ENCODE measurements at regions not wholly inside any gene's neighbourhood (a gene's known extent, or its start where the extent isn't known, plus 50 kb on each side); places are given as distances from the start of the nearest gene placed in this dataset.

DNA sequence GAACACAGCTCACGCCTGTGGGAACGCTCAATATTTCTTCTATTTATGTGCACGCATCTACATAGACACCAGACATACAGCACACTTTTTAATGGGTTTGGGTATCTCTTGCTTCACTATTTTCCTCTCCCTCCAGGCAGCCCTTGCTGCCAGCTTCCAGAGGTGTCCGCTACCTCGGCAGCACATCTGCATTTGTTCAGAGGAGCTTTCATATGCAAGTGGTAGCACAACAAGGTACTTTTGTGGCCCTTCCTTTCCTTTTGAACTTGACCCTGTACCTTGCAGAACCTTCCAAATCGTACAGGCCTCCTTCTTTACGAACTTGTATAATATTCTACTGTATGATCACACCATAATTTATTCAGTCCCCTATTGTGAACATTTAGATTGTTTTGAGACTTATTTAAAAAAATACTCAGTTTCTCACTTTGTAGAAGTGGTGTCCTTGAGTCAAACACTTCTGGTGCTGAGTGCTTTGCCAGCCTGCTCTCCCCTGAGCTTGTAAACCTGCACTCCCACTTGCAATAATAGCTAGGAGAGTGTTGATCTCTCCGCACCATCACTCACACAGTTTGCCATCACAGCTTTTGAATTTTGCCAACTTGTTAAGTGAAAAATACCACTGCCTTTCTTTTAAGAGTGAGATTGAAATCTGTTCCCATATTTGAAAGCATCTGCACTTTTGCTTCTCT is 106.0 kb upstream of the ZNF32 start:
- DNase-seq = no peak

DNA sequence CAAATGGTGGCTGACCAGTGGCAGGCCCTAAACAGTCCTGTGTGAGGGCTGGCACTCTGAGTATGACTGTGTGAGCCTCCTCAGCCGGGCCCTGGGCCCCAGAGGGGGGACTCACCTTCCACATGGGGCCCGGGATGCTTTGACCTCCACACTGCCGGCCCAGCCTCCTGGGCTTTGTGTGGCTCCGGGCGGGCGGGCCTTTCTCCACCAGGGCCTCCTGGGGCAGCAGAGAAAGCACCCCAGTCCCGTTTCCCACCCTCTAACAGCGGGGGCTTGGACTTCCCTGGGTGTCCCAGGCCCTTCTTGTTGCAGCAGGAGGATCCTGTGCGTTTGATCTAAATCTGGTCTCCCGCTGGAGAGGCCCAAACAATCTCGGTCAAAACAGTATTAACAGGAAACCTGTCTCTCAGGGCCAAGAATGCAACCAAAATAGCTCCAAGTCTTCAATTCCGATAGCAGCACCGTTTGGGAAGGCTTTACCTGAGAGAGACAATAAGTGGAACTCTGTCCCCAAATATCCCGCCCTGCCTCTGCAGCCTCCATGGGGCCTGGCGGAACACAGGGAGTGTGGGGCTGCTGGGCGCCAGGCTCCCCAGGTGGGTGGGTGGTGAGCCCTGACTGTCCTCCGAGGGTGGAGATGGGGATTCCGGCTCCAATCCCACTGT is 104.8 kb upstream of the ZNF32 start:
- no peak for DNase-seq

DNA sequence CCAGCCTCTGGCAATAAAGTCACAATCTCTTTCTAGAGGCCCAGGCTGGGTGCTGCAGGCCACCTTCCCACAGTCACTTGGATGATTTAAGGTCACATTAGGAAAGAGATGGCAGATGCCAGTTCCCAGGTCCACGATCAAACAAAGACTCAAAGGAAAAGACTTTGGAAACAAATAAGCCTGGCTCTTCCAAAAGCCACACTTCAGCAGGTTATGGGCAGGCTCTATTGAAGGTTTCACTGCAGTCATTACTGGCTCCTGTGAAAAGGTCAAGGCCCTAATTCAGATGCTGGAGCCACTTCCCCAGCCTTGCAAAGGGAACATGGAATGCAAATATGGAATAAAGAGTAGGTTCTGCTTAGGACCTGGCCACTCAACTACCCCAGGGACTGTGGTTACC is 104.0 kb upstream of the ZNF32 start:
- no peak for DNase-seq

DNA sequence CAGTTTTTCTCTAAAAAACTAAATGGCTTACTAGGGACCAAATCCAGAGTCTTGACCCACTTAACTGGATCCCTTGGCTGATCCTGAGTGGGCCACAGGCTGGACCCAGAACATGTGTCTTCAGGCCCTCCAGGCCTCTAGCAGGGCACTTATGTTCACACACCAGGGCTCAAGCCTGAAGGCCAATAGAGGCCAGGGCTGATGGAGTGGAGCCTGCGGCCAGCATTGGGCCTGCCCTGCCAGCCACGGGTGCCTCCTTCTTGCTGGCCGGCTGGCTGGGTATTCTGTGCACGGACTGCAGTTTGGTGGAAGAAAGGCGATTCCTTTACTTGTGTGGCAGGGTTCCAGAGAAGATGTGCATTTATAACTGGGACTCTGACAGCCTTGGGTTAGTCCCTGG is 103.0 kb upstream of the ZNF32 start:
- DNase-seq = no peak

DNA sequence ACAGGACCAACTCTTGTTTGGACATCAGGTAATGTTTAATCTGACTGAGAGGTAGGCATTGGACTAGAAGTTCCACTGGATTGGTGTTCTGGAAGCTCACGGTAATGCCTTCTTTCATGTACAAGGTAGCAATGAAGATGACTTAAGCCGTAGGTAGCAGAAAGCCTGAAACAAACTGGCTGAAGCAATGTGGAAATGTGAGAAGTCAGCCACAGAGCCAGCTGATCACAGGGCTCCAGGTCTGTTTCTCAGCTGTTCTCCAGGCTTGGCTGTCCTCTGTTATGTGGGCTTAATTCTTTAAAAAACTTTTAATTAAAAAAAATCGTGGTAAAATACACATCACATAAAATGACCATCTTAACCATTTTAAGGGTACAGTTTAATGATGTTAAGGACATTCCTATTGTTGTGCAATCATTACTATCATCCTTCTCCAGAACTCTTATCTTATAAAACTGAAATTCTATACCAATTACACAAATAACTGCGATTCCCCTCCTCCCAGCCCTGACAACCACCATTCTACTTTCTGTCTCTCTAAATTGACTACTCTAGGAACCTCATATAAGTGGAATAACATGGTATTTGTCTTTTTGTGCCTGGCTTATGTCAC is 101.4 kb upstream of the ZNF32 start:
- DNase-seq = no peak

DNA sequence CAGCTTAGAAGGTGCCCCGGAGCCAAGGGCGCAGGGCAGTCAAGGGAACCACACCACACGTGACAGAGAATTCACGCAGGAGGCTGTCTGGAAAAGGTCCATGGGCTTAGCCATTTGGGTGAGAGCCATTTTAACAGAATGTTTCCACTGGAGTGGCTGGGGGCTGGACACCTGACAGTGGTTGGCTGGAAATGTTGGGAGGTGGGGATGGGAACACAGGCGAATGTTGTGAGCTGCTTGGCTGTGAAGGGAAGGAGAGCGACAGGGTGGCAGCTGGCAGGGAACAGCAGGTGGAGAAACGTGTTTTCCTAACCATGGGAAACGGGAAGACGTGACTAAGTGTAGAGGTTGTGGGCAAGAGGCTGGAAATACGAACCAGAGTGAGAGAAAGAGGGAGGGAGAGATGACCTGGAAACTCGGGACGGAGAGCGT is 100.5 kb upstream of the ZNF32 start:
- DNase-seq = no peak

DNA sequence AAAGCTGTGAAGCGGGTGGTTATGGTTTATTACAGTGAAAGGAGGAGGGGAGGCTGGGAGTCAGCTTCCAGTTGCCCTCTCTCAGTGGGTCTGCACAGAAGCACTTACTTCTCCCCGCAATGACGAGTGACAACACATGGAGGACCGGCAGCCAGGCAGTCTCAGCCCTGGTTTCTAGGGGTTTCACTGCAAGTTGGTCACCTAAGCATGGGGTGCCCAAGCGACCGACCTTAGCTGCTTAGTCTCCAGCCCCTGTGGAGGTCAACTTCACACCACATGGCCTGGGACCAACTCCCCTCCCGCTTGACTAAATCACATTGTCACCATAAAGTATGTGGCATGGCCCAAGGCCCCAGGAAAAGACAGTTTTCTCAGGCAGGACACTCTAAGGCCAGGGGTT is 99.9 kb upstream of the ZNF32 start:
- DNase-seq = no peak

DNA sequence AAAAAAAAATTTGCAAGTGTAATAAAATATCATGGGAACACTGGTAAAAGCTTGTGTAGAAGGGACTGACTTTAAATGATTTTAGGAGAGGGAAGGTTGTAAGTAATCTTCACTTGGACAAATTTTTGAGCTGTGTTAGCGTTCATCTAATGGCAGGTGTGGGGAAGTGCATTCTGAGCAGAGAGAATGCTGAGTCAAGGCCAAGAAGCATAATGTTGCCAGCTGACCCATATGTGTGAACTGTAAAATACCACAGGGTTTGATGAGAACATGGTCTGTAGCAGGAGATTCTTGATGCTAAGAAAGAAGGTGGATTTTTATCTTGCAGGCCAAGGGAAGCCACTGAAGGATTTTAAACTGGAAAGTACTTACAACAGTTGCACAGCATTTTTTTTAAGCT is 98.2 kb upstream of the ZNF32 start:
- no peak for DNase-seq

DNA sequence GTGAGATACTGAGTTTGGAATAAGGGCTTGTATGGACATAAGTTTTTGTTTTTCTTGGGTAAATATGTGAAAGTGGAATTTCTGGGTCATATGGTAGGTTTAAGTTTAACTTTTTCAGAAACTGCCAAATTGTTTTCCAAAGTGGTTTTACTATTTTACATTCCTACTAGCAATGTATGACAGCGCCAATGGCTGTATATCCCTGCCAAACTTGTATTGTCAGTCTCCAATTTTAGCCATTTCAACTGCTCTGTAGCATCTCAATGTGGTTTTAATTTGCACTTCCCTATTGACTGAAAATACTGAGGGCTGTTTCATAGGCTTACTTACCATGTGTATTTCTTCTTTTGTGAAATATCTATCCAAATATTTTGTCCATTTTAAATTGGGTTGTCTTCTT is 90.5 kb upstream of the ZNF32 start:
- no peak for DNase-seq

DNA sequence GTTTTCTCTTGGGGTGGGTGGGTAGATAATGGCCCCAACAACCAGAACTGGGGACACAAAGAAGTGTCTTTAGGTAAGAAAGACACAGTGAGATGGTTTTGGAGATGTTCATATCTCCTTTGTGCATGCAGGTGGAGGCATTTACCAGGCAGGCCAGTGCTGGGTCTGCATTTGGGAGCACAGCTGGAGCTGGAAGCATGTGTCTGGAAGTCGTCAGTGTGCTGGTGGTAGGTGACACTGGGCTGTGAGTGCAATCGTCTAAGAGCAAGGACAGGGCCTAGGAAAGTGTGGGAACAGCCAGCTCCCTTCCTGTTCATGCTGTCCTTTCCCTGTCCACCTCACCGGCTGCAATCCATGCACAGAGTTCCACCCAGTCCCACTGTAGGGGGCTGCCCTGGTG is 88.3 kb upstream of the ZNF32 start:
- DNase-seq = no peak

DNA sequence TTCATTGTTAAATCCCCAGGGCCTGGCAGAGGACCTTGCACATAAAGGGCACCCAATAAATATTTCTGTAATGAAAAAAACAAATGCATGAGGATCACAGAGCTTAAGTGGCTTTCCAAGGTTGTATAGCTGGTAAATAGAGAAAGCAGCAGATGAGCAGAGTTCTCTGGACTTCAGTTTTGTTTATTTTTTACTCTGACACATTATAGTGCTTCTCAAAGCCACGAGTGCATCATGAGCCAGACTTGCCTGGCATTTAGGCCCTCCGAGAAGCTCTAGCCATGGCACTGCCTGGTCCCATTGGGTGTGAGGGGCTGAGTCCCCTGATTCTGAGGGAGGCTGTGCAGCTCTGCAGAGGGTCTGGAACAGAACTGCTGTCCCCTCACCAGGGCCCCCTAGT is 87.2 kb upstream of the ZNF32 start:
- DNase-seq = no peak

DNA sequence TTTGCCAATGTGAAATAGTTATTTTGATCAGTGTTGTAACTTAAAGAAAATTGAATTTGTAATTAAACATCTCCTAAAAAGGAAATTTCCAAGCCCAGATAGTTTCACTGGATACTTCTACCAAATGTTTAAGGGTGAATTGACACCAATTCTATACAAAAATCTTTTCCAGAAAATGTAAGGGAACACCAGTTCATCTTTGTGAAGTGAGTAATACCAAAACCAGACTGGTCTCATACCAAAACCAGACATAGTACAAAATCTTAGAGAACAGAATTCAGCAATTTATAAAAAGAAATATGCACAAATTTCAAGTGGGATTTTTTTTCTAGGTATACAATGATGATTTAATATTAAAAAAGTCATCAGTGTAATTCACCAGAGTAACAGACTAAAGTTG is 86.0 kb upstream of the ZNF32 start:
- DNase-seq = no peak

DNA sequence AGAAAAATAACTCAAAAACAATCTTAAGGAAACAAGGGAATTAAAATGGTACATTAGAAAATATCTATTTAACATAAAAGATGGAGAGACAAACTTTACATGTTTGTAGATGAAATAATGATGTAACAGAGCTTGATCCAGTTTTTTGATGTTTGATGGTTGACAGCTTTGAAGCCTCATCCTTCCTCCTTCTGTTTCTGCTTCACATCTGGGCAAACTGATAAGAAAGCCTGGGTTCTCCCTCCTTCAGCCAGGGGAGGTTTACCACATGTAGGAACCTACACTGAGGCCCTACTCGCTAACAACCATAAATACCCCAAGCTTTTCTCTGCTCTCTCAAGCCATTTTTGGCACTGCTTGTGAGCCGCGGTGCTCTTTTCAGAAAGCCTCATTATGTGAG is 82.8 kb upstream of the ZNF32 start:
- DNase-seq = no peak

DNA sequence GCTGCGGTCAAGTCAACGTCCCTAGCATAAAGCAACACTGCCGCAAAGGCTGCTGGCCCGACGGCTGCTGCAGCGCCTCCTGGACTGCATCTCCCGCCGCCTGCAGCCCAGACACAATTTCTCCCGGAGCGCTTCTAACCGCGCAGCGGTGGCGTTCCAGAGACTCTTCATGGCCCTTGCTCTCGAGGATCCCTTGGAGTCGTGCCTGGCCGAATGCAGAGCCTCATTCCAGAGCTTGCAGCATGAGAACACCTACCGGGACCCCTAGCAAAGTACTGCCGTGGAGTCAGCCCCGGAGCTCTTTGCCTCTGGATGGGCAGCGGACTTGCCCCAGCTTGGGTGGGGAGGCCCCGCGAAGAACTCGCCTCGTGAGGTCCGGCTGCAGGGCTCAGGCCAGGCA is 79.7 kb upstream of the ZNF32 start:
- DNase-seq = no peak

DNA sequence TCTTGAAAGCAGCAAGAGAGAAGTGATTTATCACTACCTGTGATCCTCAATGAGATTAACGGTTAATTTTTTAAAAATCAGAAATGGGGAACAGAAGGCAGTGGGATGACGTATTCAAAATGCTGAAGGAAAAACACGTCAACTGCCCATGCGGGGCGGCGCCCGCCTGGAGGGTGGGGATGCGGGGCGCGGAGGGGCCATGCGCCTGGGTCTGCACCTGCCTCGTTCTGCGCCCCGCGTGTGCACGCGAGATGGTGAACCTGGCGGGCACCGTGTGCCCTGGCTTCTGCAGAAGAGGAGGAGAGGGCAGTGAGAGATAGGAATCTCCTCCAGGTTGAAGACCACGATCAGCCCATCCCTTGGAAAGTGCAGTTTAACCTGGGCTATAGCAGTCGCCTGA is 79.3 kb upstream of the ZNF32 start:
- no peak for DNase-seq

DNA sequence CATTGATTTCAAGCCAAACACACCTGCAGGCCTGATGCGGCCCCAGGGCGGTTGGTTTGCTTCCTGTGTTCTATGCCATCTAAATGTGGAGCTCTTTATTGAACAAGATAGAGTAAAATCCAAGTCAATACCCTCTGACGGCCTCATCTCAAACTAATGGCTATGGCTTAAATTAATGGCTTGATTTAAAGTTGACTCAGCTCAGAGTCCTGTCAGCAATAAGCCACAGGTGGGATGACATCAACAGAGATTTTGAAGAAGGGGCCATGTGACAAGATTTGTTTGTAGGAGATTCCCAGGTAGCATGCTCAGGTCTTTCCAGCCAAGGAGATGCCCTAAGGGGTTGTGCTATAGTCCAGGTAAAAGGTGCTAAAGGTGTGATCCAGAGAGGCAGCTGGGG is 66.7 kb upstream of the ZNF32 start:
- DNase-seq = no peak

DNA sequence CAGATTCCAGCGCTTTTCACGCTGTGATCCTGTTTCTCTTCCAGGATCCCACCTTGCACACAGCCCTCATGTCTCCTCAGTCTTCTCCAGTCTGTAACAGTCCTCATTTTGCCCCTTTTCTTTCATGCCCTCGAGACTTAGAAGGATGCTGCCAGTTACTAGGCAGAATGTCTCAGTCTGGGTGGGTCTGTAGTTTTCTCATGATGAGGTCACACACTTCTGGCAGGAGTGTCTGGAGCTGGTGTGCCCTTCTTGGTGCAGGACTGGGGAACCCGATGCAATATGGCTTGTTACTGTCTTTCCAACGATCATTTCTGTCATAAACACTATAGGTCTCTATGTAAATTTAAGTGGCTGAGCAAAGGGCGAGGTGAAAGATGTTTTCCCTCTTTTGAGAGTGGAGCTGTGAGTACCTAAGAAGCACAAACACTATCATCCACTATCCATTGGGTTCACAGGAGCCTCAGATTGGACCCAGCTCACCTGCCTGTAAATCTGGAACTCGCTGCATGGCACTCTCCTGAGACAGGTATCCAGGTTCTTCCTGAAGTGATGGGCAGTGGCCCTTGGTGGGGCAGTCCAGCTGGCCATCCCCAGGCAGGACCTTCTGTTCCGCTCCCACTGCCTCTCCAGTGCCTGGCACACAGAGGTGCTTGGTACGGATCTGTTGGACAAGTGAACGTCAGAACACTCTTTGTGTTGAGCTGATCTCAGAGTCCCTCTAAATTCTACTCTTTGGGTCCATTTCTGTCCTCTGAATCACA is 64.3 kb upstream of the ZNF32 start:
- no peak for DNase-seq

DNA sequence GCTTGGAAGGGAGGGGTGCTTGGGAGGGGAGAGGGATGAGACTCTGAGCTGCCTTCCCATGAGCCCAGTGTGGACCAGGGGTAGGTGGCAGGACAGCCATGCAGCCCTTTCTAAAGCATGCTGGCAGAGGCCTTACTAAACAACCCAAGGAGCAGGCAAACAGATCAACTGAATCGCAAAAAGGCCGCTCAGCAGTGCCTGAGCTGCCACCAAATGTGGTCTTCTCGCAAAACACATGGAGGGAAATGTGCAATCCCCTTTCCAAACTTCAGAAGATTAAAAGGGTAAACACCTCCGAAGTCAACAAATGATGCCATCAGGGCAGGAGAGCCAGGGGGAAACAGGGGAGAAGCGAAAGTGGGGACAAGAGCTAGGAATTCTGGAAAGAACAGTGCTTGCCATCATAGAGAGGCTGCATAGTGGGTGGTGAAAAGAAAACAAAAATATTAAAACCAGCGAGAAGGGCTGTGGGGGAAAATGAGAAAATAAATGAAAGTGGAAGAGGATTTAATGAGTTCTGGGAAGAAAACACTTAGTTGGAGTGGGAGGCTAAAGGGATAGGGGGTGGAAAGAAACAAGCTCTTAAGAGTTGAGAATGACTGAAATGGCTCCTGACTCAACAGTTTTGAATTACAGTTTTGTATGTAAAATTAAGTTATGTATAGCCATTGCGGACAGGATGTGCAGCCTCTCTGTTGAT is 62.2 kb upstream of the ZNF32 start:
- DNase-seq = no peak

DNA sequence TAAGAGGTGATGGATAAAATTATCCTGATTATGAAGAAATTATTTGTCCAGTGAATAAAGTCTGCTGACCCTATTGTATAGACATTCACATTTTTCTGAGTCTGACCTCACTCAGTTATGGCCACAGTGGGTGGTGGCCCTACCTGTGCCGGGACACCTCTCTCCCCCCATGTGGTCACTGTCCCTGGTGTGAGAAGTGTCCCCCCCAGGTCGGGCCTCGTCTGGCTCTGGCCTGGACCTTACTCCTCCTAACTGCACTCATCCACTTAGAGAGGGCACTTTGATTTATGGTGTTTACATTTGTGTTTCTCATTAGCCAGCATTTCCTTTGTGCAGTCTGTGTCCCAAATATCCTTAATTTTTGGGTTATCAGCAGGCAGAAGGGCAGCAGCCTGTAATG is 59.6 kb upstream of the ZNF32 start:
- no peak for DNase-seq

DNA sequence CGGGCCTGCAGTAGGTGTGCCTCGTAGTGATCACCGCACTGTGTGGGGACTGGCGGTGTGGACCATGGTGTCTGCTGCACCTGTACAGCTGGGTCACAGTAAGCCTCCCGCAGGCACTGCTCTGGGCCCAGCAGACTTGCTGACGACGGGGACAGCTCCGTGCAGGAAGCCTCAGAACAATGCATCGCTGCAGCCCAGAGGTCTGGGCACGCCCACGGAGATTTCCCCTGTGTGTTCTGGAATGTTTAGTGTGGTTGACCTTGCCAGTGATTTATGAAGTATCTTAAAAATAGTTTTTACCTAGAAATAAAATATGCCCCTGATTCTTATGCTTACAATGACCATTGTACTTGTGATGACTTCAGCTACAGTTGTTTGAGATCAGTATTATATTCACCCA is 59.1 kb upstream of the ZNF32 start:
- no peak for DNase-seq

DNA sequence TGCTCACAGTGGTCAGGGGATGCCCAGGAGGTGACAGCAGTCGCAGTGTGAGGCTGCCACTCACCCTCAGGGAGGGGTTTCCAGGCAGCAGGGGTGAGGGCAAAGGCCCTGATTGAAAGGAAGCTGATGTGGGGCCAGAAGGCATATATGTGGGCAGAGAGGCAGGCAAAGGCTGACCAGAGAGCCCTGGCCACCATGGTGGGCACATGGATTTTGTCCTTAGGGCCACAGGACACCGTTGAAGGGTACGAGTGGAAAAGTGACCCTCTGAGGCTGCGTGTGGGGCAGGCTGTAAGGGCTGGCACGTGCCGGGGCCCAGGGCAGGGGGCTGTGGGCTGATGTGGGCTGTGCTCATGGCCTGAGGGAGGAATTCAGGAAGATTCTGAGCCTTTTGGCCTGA is 57.5 kb upstream of the ZNF32 start:
- no peak for DNase-seq

DNA sequence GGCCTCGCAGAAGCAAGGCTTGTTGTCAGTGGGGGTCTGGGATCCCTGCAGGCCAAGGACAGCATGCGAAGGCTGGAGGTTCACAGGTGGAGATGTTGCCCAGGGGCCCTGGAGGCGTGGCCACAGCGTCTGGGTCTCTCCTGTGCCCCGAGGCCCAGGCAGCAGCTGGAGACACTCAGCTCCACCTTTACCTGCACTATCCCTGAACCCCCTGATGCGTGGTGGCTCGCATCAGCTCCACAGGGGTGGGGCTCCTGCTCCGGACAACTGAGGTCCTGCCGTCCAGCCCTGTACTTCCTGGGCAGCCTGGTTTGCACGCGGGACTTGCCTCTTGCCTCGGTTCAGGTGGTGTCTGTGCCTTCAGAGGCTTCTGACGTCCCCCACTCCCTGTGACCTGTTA is 54.6 kb upstream of the ZNF32 start:
- DNase-seq = no peak

DNA sequence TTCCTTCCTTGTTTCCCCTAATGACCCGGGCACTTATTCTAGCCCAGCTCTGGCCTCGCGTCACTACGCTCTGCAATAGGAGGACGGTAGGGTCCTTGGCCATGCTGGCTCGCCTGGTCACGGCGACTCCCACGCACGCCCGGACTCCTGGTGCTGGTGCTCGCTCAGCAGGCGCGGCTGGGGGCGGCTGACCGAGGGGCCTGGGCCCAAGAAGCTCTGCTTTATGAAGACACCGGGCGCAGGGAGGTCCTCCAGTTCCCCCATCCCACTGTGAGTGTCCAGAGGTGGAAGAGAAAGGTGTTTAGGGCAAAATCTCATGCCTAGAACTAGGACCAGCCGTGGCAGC is 54.2 kb upstream of the ZNF32 start:
- DNase-seq = no peak

Data from T-helper 2 cell (primary cell).